Esophagus squamous epithelium (tissue), 4 donors: ENCODE measurements at regions not wholly inside any gene's neighbourhood (a gene's known extent, or its start where the extent isn't known, plus 50 kb on each side); places are given as distances from the start of the nearest gene placed in this dataset.

ENCODE experiments used
- CTCF ChIP-seq, 6 experiments: fragments of 450-650 bp in 4 of 6; fragments of 200-600 bp in 2 of 6; sonication (generic) in 2 of 6; IDR thresholded peaks; one replicate each; pipeline ENCODE4 v1.5.1; 2016 to 2019; ENCODE audit warnings: antibody characterized with exemption in 6 of 6, mild to moderate bottlenecking in 4 of 6, moderate library complexity in 4 of 6
- POLR2A ChIP-seq, 4 donors: fragments of 450-650 bp; IDR thresholded peaks; one replicate each; pipeline ENCODE4 v1.6.1; 2017; ENCODE audit warnings: antibody characterized with exemption in 4 of 4, mild to moderate bottlenecking in 4 of 4, moderate library complexity in 3 of 4

- TF ChIP-seq CTCF (IDR thresholded peaks at IDR 0.05) = no peak
- no peak for TF ChIP-seq POLR2A (IDR thresholded peaks at IDR 0.05)
Measured at GRCh38 chr2:59850554-59850953, 702.9 kb downstream of the BCL11A start.
